HG03175 (cell line): ENCODE measurements at regions not wholly inside any gene's neighbourhood (a gene's known extent, or its start where the extent isn't known, plus 50 kb on each side); places are given as distances from the start of the nearest gene placed in this dataset.

Experiments
- ATAC-seq: cut with Tn5 transposase; IDR thresholded peaks from one replicate; pipeline ENCODE4 v1.9.1; 2021; ENCODE audit warnings: mild to moderate bottlenecking, moderate library complexity; ENCODE audit not compliant: unreplicated experiment

- no peak for ATAC-seq
Measured at GRCh38 chrX:51798701-51799100, 55.5 kb downstream of the GSPT2 start.

- peak; percentile 93 for ATAC-seq
Measured at GRCh38 chrX:51802917-51803688, 59.9 kb downstream of the GSPT2 start.

DNA sequence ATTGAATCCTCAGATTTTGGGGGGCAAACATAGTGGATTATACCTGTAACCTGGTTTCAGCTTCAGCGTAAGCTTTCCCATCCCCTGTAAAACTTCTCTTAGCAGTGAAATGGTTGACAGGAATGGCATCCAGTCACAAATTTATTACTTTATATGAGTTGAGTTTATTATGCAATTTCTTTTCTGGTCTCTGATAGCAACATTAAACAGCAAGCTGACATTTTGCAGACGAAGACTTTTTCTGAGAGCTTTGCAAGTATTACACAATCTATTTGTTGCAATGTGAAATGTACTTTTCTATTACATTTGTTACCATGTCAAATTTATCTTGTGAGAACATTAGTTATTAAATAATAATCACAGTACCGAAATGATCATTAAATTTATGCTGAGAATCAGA lies 60.6 kb downstream of the GSPT2 start:
- no peak for ATAC-seq

DNA sequence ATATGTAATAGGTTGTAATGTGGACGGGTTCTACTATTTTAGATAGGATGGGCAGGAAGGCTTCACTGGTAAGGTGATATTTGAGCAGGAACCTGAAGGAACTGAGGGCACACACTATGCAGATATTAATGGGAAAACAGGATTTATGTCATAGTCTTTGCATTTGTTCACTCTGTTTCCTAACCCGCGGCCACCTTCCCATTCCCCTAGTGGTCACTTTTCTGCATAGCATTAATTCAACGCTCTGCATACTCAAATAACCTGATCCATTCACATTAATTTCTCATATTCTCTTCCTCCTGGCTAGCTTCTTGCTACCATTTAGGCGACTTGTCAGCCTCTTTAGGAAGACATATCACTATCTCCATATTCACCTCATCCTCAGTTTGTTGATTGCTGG lies 61.5 kb downstream of the GSPT2 start:
- no peak for ATAC-seq

DNA sequence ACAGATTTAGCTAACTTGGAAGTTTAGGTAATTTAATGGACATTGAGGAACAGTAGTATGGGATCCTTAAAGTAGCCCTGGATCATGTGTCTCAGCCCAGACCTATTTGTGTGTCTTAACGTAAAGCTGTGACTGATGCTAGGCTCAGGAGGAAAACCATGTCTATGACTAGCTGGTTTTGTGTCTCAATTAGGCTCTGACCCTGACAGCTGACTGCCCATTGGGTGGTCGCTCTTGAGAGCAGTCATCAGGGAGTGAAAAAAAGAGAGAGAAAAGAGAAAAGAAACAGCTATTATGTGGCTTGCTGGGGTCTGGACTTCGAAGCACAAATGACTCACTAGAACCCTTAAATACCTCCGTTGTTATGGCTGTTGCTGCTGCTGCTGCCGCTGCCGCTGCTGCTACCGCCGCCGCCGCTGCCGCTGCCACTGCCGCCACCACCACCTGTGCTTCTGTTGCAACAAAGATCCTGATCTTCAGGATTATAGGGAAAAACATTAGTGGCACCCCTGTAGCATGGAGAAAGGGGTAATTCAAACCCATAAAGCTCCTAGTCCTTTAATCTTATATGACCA lies 70.7 kb downstream of the GSPT2 start:
- no peak for ATAC-seq

- ATAC-seq: no peak
Measured at GRCh38 chrX:51824061-51824460, 69.4 kb upstream of the MAGED1 start.

DNA sequence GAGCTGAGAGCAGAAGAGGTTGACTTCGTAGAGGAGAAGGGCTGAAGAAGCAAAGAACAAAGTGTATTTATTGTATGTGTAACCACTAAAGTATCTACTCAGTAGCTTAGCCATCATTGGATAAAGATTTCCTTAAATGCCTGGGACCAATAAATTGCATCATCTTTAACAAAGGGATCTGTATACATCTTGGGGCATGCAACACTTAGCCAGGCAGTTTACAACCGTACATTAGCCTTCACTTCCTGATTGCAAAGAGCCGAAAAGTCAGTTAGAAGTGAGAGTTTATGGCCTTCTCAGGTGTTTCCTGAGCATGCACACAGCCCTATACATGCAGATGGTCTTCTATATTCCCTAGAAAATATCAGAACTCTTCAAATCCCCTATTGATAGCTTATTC lies 68.0 kb upstream of the MAGED1 start:
- no peak for ATAC-seq

DNA sequence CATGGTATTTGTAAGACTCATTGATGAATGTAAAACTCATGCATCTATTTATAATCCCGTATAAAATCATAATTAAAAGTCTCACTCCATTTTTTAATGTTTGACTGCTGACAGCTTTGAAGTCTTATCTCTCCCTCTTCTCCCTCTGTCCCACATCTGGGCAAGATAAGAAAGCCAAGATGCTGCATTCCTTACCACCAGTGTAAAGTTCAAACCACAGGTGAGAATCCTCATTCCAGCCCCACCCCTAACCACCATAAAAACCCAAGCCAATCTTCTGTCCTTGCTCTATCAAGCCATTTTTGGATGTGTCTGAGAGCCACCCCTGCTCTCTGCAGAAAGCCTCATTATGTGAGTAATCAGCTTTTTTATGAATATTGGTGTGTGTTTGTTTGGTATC lies 59.3 kb upstream of the MAGED1 start:
- no peak for ATAC-seq

GRCh38 chrX:51836823-51837222 lies 56.6 kb upstream of the MAGED1 start:
- ATAC-seq: no peak

DNA sequence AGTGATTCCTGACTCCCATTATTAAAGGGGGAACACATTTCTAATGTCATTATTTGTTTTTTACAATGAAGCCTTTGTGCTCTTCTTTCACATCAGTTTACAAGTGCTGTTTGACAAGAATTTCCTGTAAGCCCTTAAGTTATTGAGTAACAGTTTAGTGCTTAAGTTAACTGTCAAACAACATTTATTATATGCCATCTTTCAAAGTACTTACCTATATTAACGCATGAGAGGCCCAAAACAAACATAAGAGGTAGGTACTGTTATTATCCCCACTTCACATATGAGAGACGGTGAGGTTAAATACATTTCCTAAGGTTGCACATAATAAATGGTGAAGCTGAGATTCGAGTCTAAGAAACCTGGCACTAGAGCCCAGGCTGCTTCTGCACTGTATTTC lies 56.0 kb upstream of the MAGED1 start:
- no peak for ATAC-seq

- no peak for ATAC-seq
Measured at GRCh38 chrX:51837921-51838320, 55.5 kb upstream of the MAGED1 start.
